Testis (tissue), 2 donors: ENCODE measurements at regions not wholly inside any gene's neighbourhood (a gene's known extent, or its start where the extent isn't known, plus 50 kb on each side); places are given as distances from the start of the nearest gene placed in this dataset.
A peak's percentile ranks its signal among the peaks of the same experiment; 100 is the strongest.

Source experiments
- DNase-seq: peaks from one replicate; pipeline ENCODE4 v3.0.0-alpha.2; 2019
- H3K27ac ChIP-seq, 2 donors: fragments of 200-600 bp; sonication (generic); one replicate each; pipeline ENCODE4 v1.5.1; 2019
- H3K27me3 ChIP-seq: fragments of 200-600 bp; sonication (generic); one replicate; pipeline ENCODE4 v1.5.1; 2019
- H3K36me3 ChIP-seq: fragments of 200-600 bp; sonication (generic); one replicate; pipeline ENCODE4 v1.5.1; 2017; ENCODE audit warnings: low read depth; ENCODE audit errors: missing control alignments
- H3K4me1 ChIP-seq: fragments of 200-600 bp; sonication (generic); one replicate; pipeline ENCODE4 v1.5.1; 2019
- H3K4me3 ChIP-seq, 2 donors: fragments of 200-600 bp; sonication (generic); one replicate each; pipeline ENCODE4 v1.5.1; 2017 to 2019
- H3K9me3 ChIP-seq: fragments of 200-600 bp; sonication (generic); one replicate; pipeline ENCODE4 v1.5.1; 2017
- POLR2A ChIP-seq: fragments of 450-650 bp; IDR thresholded peaks from one replicate; pipeline ENCODE4 v1.6.1; 2017; ENCODE audit warnings: antibody characterized with exemption, mild to moderate bottlenecking, moderate library complexity
- WGBS, 2 donors: methylation state at CpG; one replicate each; pipeline ENCODE4 v1.1.5; 2018; 5-methylcytosine and 5-hydroxymethylcytosine counted together
- intact Hi-C: fragments of 100-400 bp; cut with DNase I; formaldehyde crosslinking; loops from one replicate; pipeline ENCODE4 v1.15.1; 2023; ENCODE audit warnings: low total_unique reads
- TF ChIP-seq, protein P1 (sequence below), 3 experiments: fragments of 450-650 bp in 2 of 3; fragments of 200-600 bp in 1 of 3; sonication (generic) in 1 of 3; IDR thresholded peaks; one replicate each; pipeline ENCODE4 v1.5.1; 2016 to 2019; ENCODE audit warnings: antibody characterized with exemption in 3 of 3, mild to moderate bottlenecking in 2 of 3, moderate library complexity in 1 of 3

DNA sequence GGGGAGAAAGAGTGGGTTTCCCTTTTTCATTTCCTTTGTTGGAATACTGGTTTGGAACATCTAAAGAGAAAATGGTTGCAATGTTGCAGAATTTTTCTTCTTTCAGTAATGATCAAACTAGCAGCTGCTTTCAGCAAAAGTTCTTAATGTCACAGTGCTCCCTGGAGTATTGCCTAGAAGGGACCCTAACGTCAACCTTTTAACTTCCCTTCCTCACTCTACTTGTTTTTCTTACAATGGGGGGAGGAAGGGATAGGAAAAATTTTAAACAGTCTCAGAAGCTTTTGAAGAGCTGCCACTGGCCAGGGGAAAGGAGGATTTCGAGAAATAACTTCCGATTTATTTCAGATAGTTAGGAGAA, 521.8 kb downstream of the MED13L start:
- no peaks in the 10 kb centered on the region for H3K9me3 ChIP-seq
- WGBS, 2 donors: 53 to 57% methylated on average over 3 of the region's 3 CpGs
- no peak for DNase-seq
- no peaks in the 10 kb centered on the region for H3K36me3 ChIP-seq
- no peaks in the 10 kb centered on the region for H3K4me1 ChIP-seq
- H3K27ac ChIP-seq: no peak overlapping the region
- H3K27me3 ChIP-seq: no peaks in the 10 kb centered on the region
- no peak for TF ChIP-seq POLR2A
- TF ChIP-seq, protein P1, sequence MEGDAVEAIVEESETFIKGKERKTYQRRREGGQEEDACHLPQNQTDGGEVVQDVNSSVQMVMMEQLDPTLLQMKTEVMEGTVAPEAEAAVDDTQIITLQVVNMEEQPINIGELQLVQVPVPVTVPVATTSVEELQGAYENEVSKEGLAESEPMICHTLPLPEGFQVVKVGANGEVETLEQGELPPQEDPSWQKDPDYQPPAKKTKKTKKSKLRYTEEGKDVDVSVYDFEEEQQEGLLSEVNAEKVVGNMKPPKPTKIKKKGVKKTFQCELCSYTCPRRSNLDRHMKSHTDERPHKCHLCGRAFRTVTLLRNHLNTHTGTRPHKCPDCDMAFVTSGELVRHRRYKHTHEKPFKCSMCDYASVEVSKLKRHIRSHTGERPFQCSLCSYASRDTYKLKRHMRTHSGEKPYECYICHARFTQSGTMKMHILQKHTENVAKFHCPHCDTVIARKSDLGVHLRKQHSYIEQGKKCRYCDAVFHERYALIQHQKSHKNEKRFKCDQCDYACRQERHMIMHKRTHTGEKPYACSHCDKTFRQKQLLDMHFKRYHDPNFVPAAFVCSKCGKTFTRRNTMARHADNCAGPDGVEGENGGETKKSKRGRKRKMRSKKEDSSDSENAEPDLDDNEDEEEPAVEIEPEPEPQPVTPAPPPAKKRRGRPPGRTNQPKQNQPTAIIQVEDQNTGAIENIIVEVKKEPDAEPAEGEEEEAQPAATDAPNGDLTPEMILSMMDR (IDR thresholded peaks at IDR 0.05): no peak
- no peak overlapping the region for H3K4me3 ChIP-seq
- intact Hi-C loops: no loop called here

DNA sequence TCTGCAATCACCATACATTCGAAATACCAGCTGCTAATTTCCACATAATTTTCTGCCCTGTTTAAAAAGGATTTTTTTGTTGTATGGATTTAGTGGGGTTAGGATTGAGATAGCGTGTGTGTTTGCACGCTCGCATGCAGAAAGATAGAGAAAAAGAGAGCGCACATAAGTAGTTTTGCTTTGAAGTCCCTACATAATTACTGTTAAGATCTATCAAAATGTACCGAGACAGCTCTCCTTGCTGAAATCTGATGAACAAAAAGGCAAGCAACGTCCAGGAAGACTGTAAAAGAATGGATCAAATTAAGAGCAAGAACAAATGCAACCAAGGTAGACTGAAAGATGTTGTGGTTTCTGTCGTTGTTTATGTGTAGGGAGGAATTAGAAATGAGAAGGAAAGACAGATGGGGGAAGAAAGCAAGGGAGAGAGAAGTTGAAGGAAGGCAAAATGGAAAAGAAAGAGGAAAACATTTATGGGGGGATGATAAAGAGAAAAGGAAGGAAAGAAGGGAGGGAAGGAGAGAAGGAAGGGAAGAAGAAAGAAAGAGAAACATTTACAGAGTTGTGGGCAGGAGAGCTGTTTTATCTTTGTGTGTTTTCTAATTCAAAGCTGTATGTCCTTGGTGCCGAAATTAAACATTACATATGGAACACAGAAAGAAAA, 522.3 kb downstream of the MED13L start:
- no peaks in the 10 kb centered on the region for H3K9me3 ChIP-seq
- H3K4me3 ChIP-seq: no peak overlapping the region
- H3K36me3 ChIP-seq: no peaks in the 10 kb centered on the region
- H3K27ac ChIP-seq: no peak overlapping the region
- no peaks in the 10 kb centered on the region for H3K27me3 ChIP-seq
- DNase-seq: no peak
- no peaks in the 10 kb centered on the region for H3K4me1 ChIP-seq
- WGBS, 2 donors: 73 to 77% methylated on average over 9 of the region's 9 CpGs
- TF ChIP-seq, protein P1 (IDR thresholded peaks at IDR 0.05): no peak
- TF ChIP-seq POLR2A: no peak
- intact Hi-C loops: no loop called here

DNA sequence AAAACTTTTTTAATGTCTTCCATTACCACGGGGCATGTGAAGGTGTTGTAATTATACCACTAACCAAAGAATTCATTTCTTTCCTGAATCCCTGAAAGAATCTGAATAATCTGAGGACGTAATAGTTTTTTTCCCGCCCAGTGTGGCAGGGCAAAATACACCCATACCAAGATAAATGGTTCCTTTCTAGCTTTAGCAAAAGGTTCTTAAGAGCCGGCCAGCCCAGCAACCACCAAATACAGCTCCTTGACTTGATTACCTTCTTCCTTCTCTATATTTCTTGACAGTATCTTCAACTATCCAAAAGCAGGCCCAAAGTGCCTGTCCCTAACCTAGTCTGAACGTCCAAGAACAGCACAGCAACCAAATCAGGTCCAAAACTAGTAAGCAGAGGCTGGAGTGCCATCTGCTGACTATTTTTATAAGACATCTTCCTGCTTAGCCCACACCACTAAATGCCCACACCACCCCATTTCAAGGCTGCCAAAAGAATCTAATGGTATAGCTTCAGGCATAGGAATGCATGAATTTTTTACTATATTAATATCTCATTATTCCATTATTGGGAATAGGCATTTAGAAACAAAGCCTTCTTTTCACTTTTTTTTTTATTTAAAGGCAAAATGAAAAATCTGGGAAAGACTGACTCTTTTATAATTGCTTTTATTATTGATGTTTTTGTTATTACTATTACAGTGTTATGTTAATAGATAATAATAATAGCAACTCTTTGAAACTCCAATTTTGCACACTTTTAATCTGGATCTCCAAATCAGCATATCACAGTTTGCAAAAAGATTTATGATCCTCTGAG, 524.4 kb downstream of the MED13L start:
- H3K36me3 ChIP-seq: no peaks in the 10 kb centered on the region
- no peak overlapping the region for H3K4me3 ChIP-seq
- TF ChIP-seq, protein P1 (IDR thresholded peaks at IDR 0.05): peak; percentile 58 to 67 (median 65)
- TF ChIP-seq POLR2A: no peak
- WGBS, 2 donors: 71 to 77% methylated on average over 5 of the region's 5 CpGs
- H3K27ac ChIP-seq: no peak overlapping the region
- no peaks in the 10 kb centered on the region for H3K4me1 ChIP-seq
- intact Hi-C loops: loop anchor here (5.0 kb wide), 1 partner anchor 1086 kb away; no protein-coding TSS in a partner anchor
- H3K9me3 ChIP-seq: no peaks in the 10 kb centered on the region
- no peaks in the 10 kb centered on the region for H3K27me3 ChIP-seq
- peak; percentile 70 for DNase-seq

DNA sequence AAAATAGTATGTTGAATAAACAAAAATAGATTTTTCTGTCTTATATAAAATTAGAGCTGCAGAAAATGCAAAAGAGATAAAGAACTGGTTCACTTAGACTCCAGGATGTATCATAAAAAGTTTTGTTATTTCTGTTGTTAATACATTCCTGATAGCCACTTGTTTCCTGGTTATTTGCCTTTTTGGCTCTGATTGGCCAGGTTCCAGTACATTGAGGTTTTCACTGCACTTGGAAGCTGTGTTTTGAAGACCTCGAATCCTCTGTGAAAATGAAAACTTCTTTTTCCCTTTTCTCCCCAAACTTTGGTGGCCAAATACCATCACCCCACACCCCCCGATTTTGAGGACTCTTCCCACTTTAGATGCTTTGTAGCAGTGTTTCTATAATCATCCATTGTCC, 525.3 kb downstream of the MED13L start:
- Histone ChIP-seq H3K4me1 (no peaks in the 10 kb centered on the region), H3K4me3 (no peak overlapping the region), H3K36me3 (no peaks in the 10 kb centered on the region), H3K9me3 (no peaks in the 10 kb centered on the region), H3K27ac (no peak overlapping the region), H3K27me3 (no peaks in the 10 kb centered on the region)
- intact Hi-C loops: loop anchor here (5.0 kb wide), 1 partner anchor 1085 kb away; no protein-coding TSS in a partner anchor
- WGBS, 2 donors: 65 to 66% methylated on average over 2 of the region's 2 CpGs
- DNase-seq: no peak
- TF ChIP-seq, protein P1 (IDR thresholded peaks at IDR 0.05): no peak
- no peak for TF ChIP-seq POLR2A
